DND-41 (cell line): ENCODE measurements at regions not wholly inside any gene's neighbourhood (a gene's known extent, or its start where the extent isn't known, plus 50 kb on each side); places are given as distances from the start of the nearest gene placed in this dataset.

Experiments used
- CTCF ChIP-seq: IDR thresholded peaks from 2 replicates; pipeline ENCODE4 v1.5.1; 2012; ENCODE audit warnings: borderline replicate concordance, low read length, moderate library complexity, mild to moderate bottlenecking; ENCODE audit not compliant: poor library complexity, severe bottlenecking; ENCODE audit errors: extremely low read depth
- EZH2 ChIP-seq: IDR thresholded peaks from 3 replicates; pipeline ENCODE4 v1.6.1; 2012; ENCODE audit warnings: borderline replicate concordance, low read depth, mild to moderate bottlenecking, moderate library complexity, low read length, inconsistent platforms; ENCODE audit not compliant: severe bottlenecking

- no peak for TF ChIP-seq CTCF
- no peak for TF ChIP-seq EZH2
These were observed 253.4 kb downstream of the TMA16 start for GRCh38 chr4:163747886-163748285.
